ENCODE measurements at regions not wholly inside any gene's neighbourhood (a gene's known extent, or its start where the extent isn't known, plus 50 kb on each side); places are given as distances from the start of the nearest gene placed in this dataset.
"Not testable (repeated sequence)": the region's sequence is repeated elsewhere in the genome, so short reads cannot be mapped to it uniquely, and the experiment has no call there.

DNA sequence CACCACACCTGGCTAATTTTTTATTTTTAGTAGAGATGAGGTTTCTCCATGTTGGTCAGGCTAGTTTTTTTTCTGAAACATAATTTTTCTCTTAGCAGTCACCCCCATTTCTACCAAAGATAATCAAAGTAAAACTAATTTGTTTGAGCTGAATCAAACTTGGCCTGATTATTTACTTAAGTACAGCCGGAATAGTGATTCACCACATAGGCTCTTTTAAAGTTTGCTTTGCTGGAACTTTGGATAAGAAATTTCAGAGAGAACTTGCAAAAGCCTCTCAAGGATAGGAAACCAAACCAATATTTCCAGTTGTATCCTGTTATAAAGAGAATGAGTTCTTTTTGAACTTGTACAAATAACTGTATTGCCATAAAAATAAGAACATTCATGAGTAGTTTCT lies 105.0 kb upstream of the SYNCRIP start:
- DNase-seq (ENCODE audit: low read depth), result peak; percentile 2

GRCh38 chr6:85747093-85747492 lies 104.4 kb upstream of the SYNCRIP start:
- DNase-seq (ENCODE audit: low read depth), result peak; percentile 7

DNA sequence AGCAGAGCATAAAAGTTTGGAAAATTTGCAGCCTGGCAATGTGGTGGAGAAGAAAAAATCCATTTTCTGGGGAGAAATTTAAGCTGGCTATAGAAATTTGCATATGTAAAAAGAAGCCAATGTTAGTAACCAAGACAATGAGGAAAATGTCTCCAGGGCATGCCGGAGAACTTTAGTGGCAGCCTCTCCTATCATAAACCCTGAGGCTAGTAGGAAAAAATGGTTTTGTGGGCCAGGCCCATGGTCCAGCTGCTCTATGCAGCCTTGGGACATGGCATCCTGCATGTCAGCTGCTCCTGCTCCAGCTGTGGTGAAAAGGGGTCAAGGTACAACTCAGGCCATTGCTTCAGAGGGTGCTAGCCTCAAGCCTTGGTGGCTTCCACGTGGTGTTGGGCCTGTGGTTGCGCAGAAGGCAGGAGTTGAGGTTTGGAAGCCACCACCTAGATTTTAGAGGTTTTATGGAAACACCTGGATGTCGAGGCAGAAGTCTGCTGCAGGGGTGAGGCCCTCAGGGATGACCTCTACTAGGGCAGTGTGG lies 101.8 kb upstream of the SYNCRIP start:
- no peak for DNase-seq (ENCODE audit: low read depth)

- no peak for DNase-seq (ENCODE audit: low read depth)
Observed at GRCh38 chr6:85726206-85726605, 83.5 kb upstream of the SYNCRIP start.

DNA sequence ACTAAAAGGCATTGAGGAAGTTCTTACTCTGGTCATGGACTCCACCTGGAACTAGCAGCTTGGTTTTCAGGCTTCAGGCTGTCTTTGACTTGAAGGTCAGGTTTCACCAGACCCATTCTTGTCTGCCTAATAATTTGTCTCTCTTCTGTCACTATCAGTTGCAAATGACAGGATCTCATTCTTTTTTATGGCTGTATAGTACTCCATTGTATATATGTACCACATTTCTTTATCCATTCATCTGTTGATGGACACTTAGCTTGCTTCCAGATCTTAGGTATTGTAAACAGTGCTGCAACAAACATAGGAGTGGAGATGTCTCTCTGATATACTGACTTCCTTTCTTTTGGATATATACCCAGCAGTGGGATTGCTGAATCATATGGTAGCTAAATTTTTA lies 73.1 kb upstream of the SYNCRIP start:
- DNase-seq (ENCODE audit: low read depth), result no peak

DNA sequence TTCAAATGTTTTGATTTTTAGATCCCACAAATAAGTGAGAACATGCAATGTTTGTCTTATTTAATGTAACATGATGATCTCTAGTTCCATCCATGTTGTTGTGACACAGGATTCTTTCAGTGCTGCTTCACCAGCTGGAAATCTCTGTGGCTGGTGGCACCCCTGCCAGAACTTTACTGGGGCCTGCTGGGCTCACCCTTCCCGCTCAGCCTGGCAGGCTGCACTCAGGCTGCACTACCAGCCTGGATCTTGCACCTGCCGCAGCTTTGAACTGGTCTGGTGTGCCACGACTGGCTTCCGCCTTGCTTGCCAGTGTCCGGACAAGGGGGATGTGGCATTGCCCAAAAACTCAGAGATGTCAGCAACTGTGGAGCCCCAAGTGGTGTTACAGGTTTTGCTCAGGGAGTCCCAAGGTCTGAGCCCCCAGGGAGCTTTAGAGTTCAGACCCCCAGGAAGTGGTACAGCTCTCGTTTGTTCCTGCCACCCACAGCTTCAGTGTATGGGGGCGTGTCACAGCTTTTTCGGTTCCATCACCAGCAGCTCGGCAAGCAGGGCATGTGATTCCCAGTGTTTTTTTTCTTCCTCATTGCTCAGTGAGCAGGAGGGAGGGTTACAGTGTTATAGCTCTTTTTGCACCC lies 72.3 kb upstream of the SYNCRIP start:
- DNase-seq (ENCODE audit: low read depth), result no peak

- no peak for DNase-seq (ENCODE audit: low read depth)
Observed at GRCh38 chr6:85712346-85712745, 69.7 kb upstream of the SYNCRIP start.

DNA sequence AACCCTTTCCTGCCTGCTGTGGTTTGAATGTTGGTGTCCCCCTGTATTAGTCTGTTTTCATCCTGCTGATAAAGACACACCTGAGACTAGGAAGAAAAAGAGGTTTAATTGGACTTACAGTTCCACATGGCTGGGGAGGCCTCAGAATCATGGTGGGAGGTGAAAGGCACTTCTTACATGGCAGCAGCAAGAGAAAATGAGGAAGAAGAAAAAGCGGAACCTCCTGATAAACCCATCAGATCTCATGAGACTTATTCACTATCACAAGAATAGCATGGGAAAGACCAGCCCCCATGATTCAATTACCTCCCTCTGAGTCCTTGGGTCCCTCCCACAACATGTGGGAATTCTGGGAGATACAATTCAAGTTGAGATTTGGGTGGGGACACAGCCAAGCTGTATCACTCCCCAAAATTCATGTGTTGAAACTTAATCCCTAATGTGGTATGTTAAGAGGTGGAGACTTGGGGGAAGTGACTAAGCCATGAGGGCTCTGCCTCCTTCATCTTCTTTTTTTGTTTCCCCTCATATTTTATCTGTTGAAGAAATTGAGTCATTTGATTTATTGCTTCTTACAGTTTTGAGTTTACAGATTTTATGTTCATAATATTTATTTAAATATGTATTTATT lies 64.9 kb upstream of the SYNCRIP start:
- not testable (repeated sequence) for DNase-seq (ENCODE audit: low read depth)

DNA sequence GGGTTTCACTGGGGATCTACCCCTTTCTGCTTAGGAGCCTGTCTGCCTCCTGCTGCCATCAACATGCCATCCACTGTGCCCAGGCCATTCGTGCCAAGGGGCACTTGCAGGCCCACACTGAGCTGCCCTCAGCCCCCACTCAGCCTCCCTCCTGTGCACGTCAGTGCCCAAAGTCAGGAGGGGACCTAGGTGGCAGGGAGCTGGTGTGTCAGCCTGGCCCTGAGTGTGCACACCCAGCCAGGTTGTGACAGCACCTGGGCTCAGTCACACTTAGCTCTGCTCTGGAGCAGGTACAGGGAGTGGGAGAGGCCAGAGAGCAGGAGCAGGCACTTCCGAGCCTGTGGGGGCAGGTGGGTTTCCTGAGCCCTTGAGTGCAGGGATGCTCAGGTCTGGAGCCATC lies 63.6 kb upstream of the SYNCRIP start:
- no peak for DNase-seq (ENCODE audit: low read depth)

GRCh38 chr6:85705220-85705619 lies 62.5 kb upstream of the SYNCRIP start:
- no peak for DNase-seq (ENCODE audit: low read depth)

GRCh38 chr6:85703406-85703805 lies 60.7 kb upstream of the SYNCRIP start:
- DNase-seq (ENCODE audit: low read depth), result no peak

Data from GM04503 (cell line).